ENCODE measurements at regions not wholly inside any gene's neighbourhood (a gene's known extent, or its start where the extent isn't known, plus 50 kb on each side); places are given as distances from the start of the nearest gene placed in this dataset.
"Not testable (repeated sequence)": the region's sequence is repeated elsewhere in the genome, so short reads cannot be mapped to it uniquely, and the experiment has no call there.

DNA sequence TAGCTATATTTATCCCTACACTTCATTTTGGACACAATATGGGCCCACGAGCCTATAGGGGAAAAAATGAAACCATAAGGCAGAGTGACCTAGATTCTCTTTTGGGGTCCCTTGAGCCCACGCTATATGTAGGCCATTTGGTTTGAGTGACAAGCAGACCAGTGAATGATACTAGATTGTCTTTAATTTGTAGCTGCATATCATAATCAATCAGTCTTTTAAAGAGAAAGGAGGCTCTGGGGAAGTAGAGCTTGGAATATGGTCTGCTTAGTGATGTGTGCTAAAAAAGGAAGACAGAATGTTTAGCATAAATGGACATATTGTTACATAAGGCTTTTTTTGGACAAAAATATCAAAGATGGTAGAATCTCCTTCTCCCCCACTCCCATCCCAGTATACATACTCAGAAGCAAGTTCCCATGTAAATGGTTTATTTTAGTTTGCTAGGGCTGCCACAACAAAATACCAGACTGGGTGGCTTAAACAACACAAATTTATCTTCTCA is 140.8 kb downstream of the CAPZA3 start:
- no peaks in the 10 kb centered on the region for H4K20me1 ChIP-seq (ENCODE audit: insufficient read depth)
- H3K27ac ChIP-seq, result no peak overlapping the region
- H3K4me3 ChIP-seq, result no peak overlapping the region
- H3K36me3 ChIP-seq (ENCODE audit: low read depth), result no peaks in the 10 kb centered on the region
- H3K4me2 ChIP-seq (ENCODE audit: unreplicated experiment), result no peak overlapping the region
- no peaks in the 10 kb centered on the region for H3K9me3 ChIP-seq (ENCODE audit: low read depth)
- 78 to 80% methylated on average over 2 of the region's 2 CpGs for whole genome bisulfite sequencing, 2 experiments (ENCODE audit: low coverage in 1 of 2, low lambda C conversion rate in 2 of 2, missing lambda C conversion rate in 2 of 2)
- no peak overlapping the region for H3K9ac ChIP-seq
- no peaks in the 10 kb centered on the region for H3F3A ChIP-seq (ENCODE audit: insufficient read depth)
- H3K27me3 ChIP-seq (replicated peaks; ENCODE audit: insufficient read depth), result no peaks in the 10 kb centered on the region
- no peaks in the 10 kb centered on the region for H3K79me2 ChIP-seq (ENCODE audit: insufficient read depth)
- H2AFZ ChIP-seq, result no peak overlapping the region
- DNase-seq, result no peak
- TF ChIP-seq EZH2phosphoT487 (IDR thresholded peaks at IDR 0.05; ENCODE audit: insufficient read depth, low read depth) (no peak), EZH2 (IDR thresholded peaks at IDR 0.05; ENCODE audit: insufficient read depth, poor library complexity, severe bottlenecking) (no peak)
- no peaks in the 10 kb centered on the region for H3K9me2 ChIP-seq (ENCODE audit: insufficient read depth)
- no peaks in the 10 kb centered on the region for H3K4me1 ChIP-seq (ENCODE audit: insufficient read depth)
- in situ Hi-C loops (cut with MboI), result no loop called here

DNA sequence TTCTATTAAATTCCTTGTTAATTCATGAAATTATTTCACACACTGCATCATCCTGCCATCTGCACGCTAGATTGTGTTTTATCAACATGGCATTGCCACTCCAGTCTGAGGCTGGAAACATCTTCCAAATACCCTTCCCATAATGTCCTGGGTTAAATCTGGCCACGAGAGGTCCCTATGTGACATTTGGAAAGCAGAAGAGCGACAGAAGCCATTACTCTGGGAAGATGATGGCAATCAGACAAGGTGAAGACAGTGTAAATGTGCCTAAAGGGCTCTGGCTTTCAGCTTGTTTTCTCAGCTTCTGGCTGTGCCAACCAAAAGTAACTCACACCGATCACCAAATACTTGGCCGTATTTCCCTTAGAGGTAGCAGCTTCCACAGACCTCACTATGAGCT is 144.8 kb downstream of the CAPZA3 start:
- Histone ChIP-seq H3K27ac (no peak overlapping the region), H4K20me1 (ENCODE audit: insufficient read depth) (no peaks in the 10 kb centered on the region), H3F3A (ENCODE audit: insufficient read depth) (no peaks in the 10 kb centered on the region), H3K36me3 (ENCODE audit: low read depth) (no peaks in the 10 kb centered on the region), H3K9ac (no peak overlapping the region), H3K4me3 (no peak overlapping the region), H2AFZ (no peak overlapping the region), H3K4me1 (ENCODE audit: insufficient read depth) (no peaks in the 10 kb centered on the region), H3K27me3 (replicated peaks; ENCODE audit: insufficient read depth) (no peaks in the 10 kb centered on the region), H3K79me2 (ENCODE audit: insufficient read depth) (no peaks in the 10 kb centered on the region), H3K9me2 (ENCODE audit: insufficient read depth) (no peaks in the 10 kb centered on the region), H3K4me2 (ENCODE audit: unreplicated experiment) (no peak overlapping the region), H3K9me3 (ENCODE audit: low read depth) (no peaks in the 10 kb centered on the region)
- DNase-seq, result no peak
- in situ Hi-C loops (cut with MboI), result no loop called here
- TF ChIP-seq EZH2phosphoT487 (IDR thresholded peaks at IDR 0.05; ENCODE audit: insufficient read depth, low read depth) (no peak), EZH2 (IDR thresholded peaks at IDR 0.05; ENCODE audit: insufficient read depth, poor library complexity, severe bottlenecking) (no peak)
- WGBS, 2 experiments (ENCODE audit: low coverage in 1 of 2, low lambda C conversion rate in 2 of 2, missing lambda C conversion rate in 2 of 2), result 45 to 52% methylated on average over 5 of the region's 5 CpGs

DNA sequence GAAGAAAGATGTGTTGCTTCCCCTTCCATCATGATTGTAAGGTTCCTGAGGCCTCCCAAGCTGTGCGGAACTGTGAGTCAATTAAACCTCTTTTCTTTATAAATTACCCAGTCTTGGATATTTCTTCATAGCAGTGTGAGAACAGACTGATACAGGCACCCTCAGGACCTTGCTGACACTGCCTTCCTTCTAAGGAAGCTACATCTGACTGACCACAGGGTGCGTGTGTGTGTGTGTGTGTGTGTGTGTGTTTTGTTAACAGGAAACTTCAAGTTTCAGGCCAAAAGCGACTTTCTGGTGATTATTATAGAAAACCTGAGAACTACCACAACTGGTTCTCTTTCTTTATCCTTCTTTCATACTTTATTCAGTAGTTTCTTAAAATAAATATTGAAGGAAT is 149.0 kb downstream of the CAPZA3 start:
- 72 to 76% methylated on average over 3 of the region's 3 CpGs for WGBS, 2 experiments (ENCODE audit: low coverage in 1 of 2, low lambda C conversion rate in 2 of 2, missing lambda C conversion rate in 2 of 2)
- Histone ChIP-seq H3K4me3 (no peak overlapping the region), H3K4me2 (ENCODE audit: unreplicated experiment) (no peak overlapping the region), H3K36me3 (ENCODE audit: low read depth) (no peaks in the 10 kb centered on the region), H3F3A (ENCODE audit: insufficient read depth) (no peaks in the 10 kb centered on the region), H3K79me2 (ENCODE audit: insufficient read depth) (no peaks in the 10 kb centered on the region), H2AFZ (no peak overlapping the region), H3K27ac (no peak overlapping the region), H3K9me3 (ENCODE audit: low read depth) (no peaks in the 10 kb centered on the region), H4K20me1 (ENCODE audit: insufficient read depth) (no peaks in the 10 kb centered on the region), H3K9me2 (ENCODE audit: insufficient read depth) (no peaks in the 10 kb centered on the region), H3K27me3 (replicated peaks; ENCODE audit: insufficient read depth) (no peaks in the 10 kb centered on the region), H3K9ac (no peak overlapping the region), H3K4me1 (ENCODE audit: insufficient read depth) (no peaks in the 10 kb centered on the region)
- DNase-seq, result no peak
- in situ Hi-C loops (cut with MboI), result no loop called here
- no peak for TF ChIP-seq EZH2 (IDR thresholded peaks at IDR 0.05; ENCODE audit: insufficient read depth, poor library complexity, severe bottlenecking)
- no peak for TF ChIP-seq EZH2phosphoT487 (IDR thresholded peaks at IDR 0.05; ENCODE audit: insufficient read depth, low read depth)

DNA sequence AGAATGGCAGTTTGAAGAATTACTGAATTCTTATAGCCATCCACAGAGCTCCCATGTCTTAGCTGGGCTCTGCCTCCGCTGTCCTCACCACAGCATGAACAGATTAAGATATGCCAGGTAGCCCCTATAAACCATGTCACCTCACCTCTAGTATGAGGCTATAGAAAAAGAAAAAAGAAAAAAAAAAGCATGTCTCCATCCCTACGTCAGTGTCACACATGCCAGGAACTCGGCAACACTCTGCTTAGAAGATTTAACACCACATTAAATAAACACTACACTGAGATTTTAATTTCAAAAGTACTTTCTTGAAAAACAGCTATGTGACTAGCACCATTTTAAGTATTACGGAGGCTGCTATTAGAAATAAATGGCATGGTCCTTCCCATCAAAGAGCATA is 149.4 kb downstream of the CAPZA3 start:
- no peak overlapping the region for H3K27ac ChIP-seq
- no peak for TF ChIP-seq EZH2phosphoT487 (IDR thresholded peaks at IDR 0.05; ENCODE audit: insufficient read depth, low read depth)
- TF ChIP-seq EZH2 (IDR thresholded peaks at IDR 0.05; ENCODE audit: insufficient read depth, poor library complexity, severe bottlenecking), result no peak
- no peaks in the 10 kb centered on the region for H3F3A ChIP-seq (ENCODE audit: insufficient read depth)
- WGBS, 2 experiments (ENCODE audit: low coverage in 1 of 2, low lambda C conversion rate in 2 of 2, missing lambda C conversion rate in 2 of 2), result 80 to 83% methylated on average over 4 of the region's 4 CpGs
- no peak for DNase-seq
- no peaks in the 10 kb centered on the region for H3K36me3 ChIP-seq (ENCODE audit: low read depth)
- H3K9me2 ChIP-seq (ENCODE audit: insufficient read depth), result no peaks in the 10 kb centered on the region
- no peaks in the 10 kb centered on the region for H3K79me2 ChIP-seq (ENCODE audit: insufficient read depth)
- H4K20me1 ChIP-seq (ENCODE audit: insufficient read depth), result no peaks in the 10 kb centered on the region
- no peak overlapping the region for H2AFZ ChIP-seq
- no peak overlapping the region for H3K4me3 ChIP-seq
- H3K27me3 ChIP-seq (replicated peaks; ENCODE audit: insufficient read depth), result no peaks in the 10 kb centered on the region
- H3K9me3 ChIP-seq (ENCODE audit: low read depth), result no peaks in the 10 kb centered on the region
- in situ Hi-C loops (cut with MboI), result no loop called here
- no peaks in the 10 kb centered on the region for H3K4me1 ChIP-seq (ENCODE audit: insufficient read depth)
- H3K9ac ChIP-seq, result no peak overlapping the region
- H3K4me2 ChIP-seq (ENCODE audit: unreplicated experiment), result no peak overlapping the region

DNA sequence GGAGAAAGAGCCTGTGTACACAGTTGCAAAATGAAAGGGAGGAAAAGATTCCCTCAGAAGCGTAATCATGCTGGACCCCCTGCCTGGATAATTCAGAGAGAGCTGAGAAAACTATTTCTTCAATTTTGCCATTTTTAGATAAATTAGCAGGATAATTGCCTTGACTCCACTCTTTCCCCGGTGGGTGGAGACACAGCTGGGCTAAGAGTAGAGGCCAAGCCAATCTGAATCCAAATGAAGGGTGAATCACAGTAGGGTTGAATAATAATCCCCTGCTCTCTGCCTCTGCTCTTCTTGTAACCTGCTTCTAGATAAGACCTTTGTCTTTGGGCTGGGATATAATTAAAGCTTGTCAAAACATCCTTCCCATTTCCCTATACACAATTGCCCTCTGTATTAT is 150.1 kb downstream of the CAPZA3 start:
- 31 to 36% methylated on average over 2 of the region's 2 CpGs for WGBS, 2 experiments (ENCODE audit: low coverage in 1 of 2, low lambda C conversion rate in 2 of 2, missing lambda C conversion rate in 2 of 2)
- TF ChIP-seq EZH2phosphoT487 (IDR thresholded peaks at IDR 0.05; ENCODE audit: insufficient read depth, low read depth) (no peak), EZH2 (IDR thresholded peaks at IDR 0.05; ENCODE audit: insufficient read depth, poor library complexity, severe bottlenecking) (no peak)
- in situ Hi-C loops (cut with MboI), result no loop called here
- H3F3A ChIP-seq (ENCODE audit: insufficient read depth), result no peaks in the 10 kb centered on the region
- H3K79me2 ChIP-seq (ENCODE audit: insufficient read depth), result no peaks in the 10 kb centered on the region
- H3K4me3 ChIP-seq, result no peak overlapping the region
- H3K9me3 ChIP-seq (ENCODE audit: low read depth), result no peaks in the 10 kb centered on the region
- H3K9me2 ChIP-seq (ENCODE audit: insufficient read depth), result no peaks in the 10 kb centered on the region
- H3K9ac ChIP-seq, result no peak overlapping the region
- H3K27me3 ChIP-seq (replicated peaks; ENCODE audit: insufficient read depth), result no peaks in the 10 kb centered on the region
- H3K4me2 ChIP-seq (ENCODE audit: unreplicated experiment), result no peak overlapping the region
- H3K4me1 ChIP-seq (ENCODE audit: insufficient read depth), result no peaks in the 10 kb centered on the region
- peak; percentile 7 for DNase-seq
- H3K27ac ChIP-seq, result no peak overlapping the region
- H2AFZ ChIP-seq, result no peak overlapping the region
- no peaks in the 10 kb centered on the region for H4K20me1 ChIP-seq (ENCODE audit: insufficient read depth)
- H3K36me3 ChIP-seq (ENCODE audit: low read depth), result no peaks in the 10 kb centered on the region

DNA sequence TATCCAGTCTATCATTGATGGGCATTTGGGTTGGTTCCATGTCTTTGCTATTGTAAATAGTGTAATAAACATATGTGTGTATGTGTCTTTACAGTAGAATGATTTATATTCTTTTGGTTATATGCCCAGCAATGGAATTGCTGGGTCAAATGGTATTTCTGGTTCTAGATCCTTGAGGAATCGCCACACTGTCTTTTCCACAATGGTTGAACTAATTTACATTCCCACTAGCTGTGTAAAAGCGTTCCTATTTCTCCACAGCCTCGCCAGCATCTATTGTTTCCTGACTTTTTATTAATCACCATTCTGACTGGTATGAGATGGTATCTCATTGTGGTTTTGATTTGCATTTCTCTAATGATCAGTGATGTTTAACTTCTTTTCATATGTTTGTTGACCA is 152.7 kb downstream of the CAPZA3 start:
- H3F3A ChIP-seq (ENCODE audit: insufficient read depth); H4K20me1 ChIP-seq (ENCODE audit: insufficient read depth); H3K9ac ChIP-seq; H3K27ac ChIP-seq; H3K79me2 ChIP-seq (ENCODE audit: insufficient read depth); H3K36me3 ChIP-seq (ENCODE audit: low read depth); H3K9me3 ChIP-seq (ENCODE audit: low read depth); H3K4me3 ChIP-seq; DNase-seq; H3K4me1 ChIP-seq (ENCODE audit: insufficient read depth); in situ Hi-C loops (cut with MboI); H2AFZ ChIP-seq; H3K9me2 ChIP-seq (ENCODE audit: insufficient read depth); H3K4me2 ChIP-seq (ENCODE audit: unreplicated experiment); H3K27me3 ChIP-seq (replicated peaks; ENCODE audit: insufficient read depth): not testable (repeated sequence)
- WGBS, 2 experiments (ENCODE audit: low coverage in 1 of 2, low lambda C conversion rate in 2 of 2, missing lambda C conversion rate in 2 of 2), result 88 to 90% methylated on average over 3 of the region's 3 CpGs
